ENCODE measurements at regions not wholly inside any gene's neighbourhood (a gene's known extent, or its start where the extent isn't known, plus 50 kb on each side); places are given as distances from the start of the nearest gene placed in this dataset.

GRCh38 chr10:44054046-44054445, 330.9 kb downstream of the CXCL12 start:
- DNase-seq (ENCODE audit: low read depth) = no peak

GRCh38 chr10:44053391-44053790, 331.5 kb downstream of the CXCL12 start:
- DNase-seq (ENCODE audit: low read depth) = no peak

- DNase-seq (ENCODE audit: low read depth) = no peak
Observed at GRCh38 chr10:44051584-44052385, 333.1 kb downstream of the CXCL12 start.

GRCh38 chr10:44051091-44051490, 333.8 kb downstream of the CXCL12 start:
- DNase-seq (ENCODE audit: low read depth) = no peak

- DNase-seq (ENCODE audit: low read depth) = no peak
Observed at GRCh38 chr10:44049301-44050015, 335.4 kb downstream of the CXCL12 start.

GRCh38 chr10:44047361-44047760, 337.5 kb downstream of the CXCL12 start:
- no peak for DNase-seq (ENCODE audit: low read depth)

- no peak for DNase-seq (ENCODE audit: low read depth)
Observed at GRCh38 chr10:44046605-44047004, 338.3 kb downstream of the CXCL12 start.

GRCh38 chr10:44045020-44045419, 339.9 kb downstream of the CXCL12 start:
- DNase-seq (ENCODE audit: low read depth) = no peak

GRCh38 chr10:44044549-44044948, 340.3 kb downstream of the CXCL12 start:
- DNase-seq (ENCODE audit: low read depth) = no peak

GRCh38 chr10:44043646-44044375, 341.1 kb downstream of the CXCL12 start:
- DNase-seq (ENCODE audit: low read depth) = no peak

- no peak for DNase-seq (ENCODE audit: low read depth)
Observed at GRCh38 chr10:44042926-44043602, 341.8 kb downstream of the CXCL12 start.

GRCh38 chr10:44042075-44042770, 342.7 kb downstream of the CXCL12 start:
- DNase-seq (ENCODE audit: low read depth) = no peak

GRCh38 chr10:44039599-44039998, 345.3 kb downstream of the CXCL12 start:
- DNase-seq (ENCODE audit: low read depth) = no peak

- DNase-seq (ENCODE audit: low read depth) = no peak
Observed at GRCh38 chr10:44036425-44036824, 348.5 kb downstream of the CXCL12 start.

GRCh38 chr10:44035474-44036197, 349.3 kb downstream of the CXCL12 start:
- DNase-seq (ENCODE audit: low read depth) = no peak

- no peak for DNase-seq (ENCODE audit: low read depth)
Observed at GRCh38 chr10:44034946-44035345, 350.0 kb downstream of the CXCL12 start.

- DNase-seq (ENCODE audit: low read depth) = no peak
Observed at GRCh38 chr10:44033008-44033407, 351.9 kb downstream of the CXCL12 start.

GRCh38 chr10:44032216-44032615, 352.7 kb downstream of the CXCL12 start:
- DNase-seq (ENCODE audit: low read depth) = no peak

- DNase-seq (ENCODE audit: low read depth) = no peak
Observed at GRCh38 chr10:44030738-44031137, 354.2 kb downstream of the CXCL12 start.

- DNase-seq (ENCODE audit: low read depth) = peak; percentile 11
Observed at GRCh38 chr10:44030132-44030531, 354.8 kb downstream of the CXCL12 start.
